ENCODE measurements at regions not wholly inside any gene's neighbourhood (a gene's known extent, or its start where the extent isn't known, plus 50 kb on each side); places are given as distances from the start of the nearest gene placed in this dataset.

DNA sequence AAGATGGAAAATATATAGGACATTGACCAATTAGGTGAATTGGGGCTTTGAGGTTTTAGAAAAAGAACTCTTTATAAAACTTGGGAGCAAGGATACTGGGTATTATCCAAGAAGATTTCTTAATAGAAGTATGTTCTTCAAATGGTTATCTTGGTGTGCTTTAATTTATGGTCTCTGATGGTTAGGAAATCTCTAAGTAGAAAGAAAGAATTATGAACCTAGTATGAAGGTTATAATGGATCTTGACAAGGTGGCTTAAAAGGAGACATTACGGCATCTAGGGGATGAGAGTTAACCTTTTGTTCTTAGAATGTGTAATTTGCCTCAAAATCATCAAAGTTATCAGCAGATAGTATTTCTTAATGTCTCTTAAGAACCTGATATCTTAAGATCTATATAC lies 210.4 kb upstream of the PRICKLE1 start:
- Histone ChIP-seq H3K4me3 (ENCODE audit: low read length) (no peak overlapping the region), H3K36me3 (ENCODE audit: low read depth, low read length) (no peaks in the 10 kb centered on the region), H2AFZ (ENCODE audit: low read length) (no peak overlapping the region), H3K27ac (ENCODE audit: low read length) (no peak overlapping the region), H3F3A (ENCODE audit: low read length, unreplicated experiment) (no peaks in the 10 kb centered on the region), H3K27me3 (ENCODE audit: low read length) (no peaks in the 10 kb centered on the region), H3K9ac (ENCODE audit: low read length) (no peak overlapping the region), H3K9me3 (ENCODE audit: low read length) (no peaks in the 10 kb centered on the region), H3K79me2 (ENCODE audit: low read length) (no peaks in the 10 kb centered on the region), H3K4me2 (ENCODE audit: low read length) (no peak overlapping the region), H4K20me1 (ENCODE audit: low read length) (no peaks in the 10 kb centered on the region), H3K4me1 (ENCODE audit: insufficient read depth, low read length) (peaks cover 10% of the 10 kb centered on the region), H3K9me2 (replicated peaks; ENCODE audit: low read length) (no peaks in the 10 kb centered on the region)
- TF ChIP-seq, protein P1, sequence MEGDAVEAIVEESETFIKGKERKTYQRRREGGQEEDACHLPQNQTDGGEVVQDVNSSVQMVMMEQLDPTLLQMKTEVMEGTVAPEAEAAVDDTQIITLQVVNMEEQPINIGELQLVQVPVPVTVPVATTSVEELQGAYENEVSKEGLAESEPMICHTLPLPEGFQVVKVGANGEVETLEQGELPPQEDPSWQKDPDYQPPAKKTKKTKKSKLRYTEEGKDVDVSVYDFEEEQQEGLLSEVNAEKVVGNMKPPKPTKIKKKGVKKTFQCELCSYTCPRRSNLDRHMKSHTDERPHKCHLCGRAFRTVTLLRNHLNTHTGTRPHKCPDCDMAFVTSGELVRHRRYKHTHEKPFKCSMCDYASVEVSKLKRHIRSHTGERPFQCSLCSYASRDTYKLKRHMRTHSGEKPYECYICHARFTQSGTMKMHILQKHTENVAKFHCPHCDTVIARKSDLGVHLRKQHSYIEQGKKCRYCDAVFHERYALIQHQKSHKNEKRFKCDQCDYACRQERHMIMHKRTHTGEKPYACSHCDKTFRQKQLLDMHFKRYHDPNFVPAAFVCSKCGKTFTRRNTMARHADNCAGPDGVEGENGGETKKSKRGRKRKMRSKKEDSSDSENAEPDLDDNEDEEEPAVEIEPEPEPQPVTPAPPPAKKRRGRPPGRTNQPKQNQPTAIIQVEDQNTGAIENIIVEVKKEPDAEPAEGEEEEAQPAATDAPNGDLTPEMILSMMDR (conservative IDR thresholded peaks at IDR 0.05; ENCODE audit: low read depth, low read length): no peak
- TF ChIP-seq EZH2phosphoT487 (IDR thresholded peaks at IDR 0.05; ENCODE audit: borderline replicate concordance, low read length): no peak
- TF ChIP-seq EZH2 (IDR thresholded peaks at IDR 0.05; ENCODE audit: low read length, unreplicated experiment): no peak
- ATAC-seq (no peak), DNase-seq (no peak)
- ChIA-PET CTCF (no interaction called here), POLR2A (ENCODE audit: unreplicated experiment) (no interaction called here)
- intact Hi-C loops (cut with micrococcal nuclease): loop anchor here (5.0 kb wide), 1 partner anchor 477 kb away; no protein-coding TSS in a partner anchor
- no TSS peak for BruUV-seq (replicated peaks)

DNA sequence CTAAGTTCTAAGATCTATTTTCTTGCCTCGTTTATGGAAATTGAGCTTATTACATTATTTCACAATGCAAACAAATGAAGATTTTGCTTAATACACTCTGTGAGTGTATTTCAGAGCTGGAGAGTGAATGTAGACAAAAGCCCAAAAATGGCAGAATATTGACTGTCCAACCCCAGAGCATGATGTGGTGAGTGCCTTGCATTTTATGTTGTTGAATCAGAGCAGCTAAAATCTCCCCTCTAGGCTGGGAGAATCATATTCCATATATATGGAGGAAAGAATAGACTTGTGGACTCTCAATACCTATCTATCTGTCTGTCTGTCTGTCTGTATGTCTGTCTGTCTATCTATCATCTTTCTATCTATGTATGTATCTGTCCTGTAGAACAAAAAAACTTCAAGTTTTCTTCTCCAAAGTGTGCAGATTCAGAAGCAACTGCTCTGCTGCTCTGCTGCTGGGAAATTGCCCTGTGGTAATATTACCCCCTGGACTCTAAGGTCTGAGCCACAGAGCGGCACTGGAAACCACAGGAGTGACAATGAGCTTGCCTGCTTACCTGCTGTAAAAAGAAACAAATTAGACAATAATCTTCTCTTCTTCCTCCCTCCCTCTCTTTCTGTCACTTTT lies 209.4 kb upstream of the PRICKLE1 start:
- intact Hi-C loops (cut with micrococcal nuclease): loop anchor here (5.0 kb wide), 1 partner anchor 478 kb away; no protein-coding TSS in a partner anchor
- ATAC-seq (peak; percentile 21; the same call in 1 of the 2 replicates), DNase-seq (peak; percentile 43)
- ChIA-PET CTCF (no interaction called here), POLR2A (ENCODE audit: unreplicated experiment) (no interaction called here)
- Histone ChIP-seq H3K9me2 (replicated peaks; ENCODE audit: low read length) (no peaks in the 10 kb centered on the region), H3K36me3 (ENCODE audit: low read depth, low read length) (no peaks in the 10 kb centered on the region), H3K4me2 (ENCODE audit: low read length) (no peak overlapping the region), H3K79me2 (ENCODE audit: low read length) (no peaks in the 10 kb centered on the region), H3K9me3 (ENCODE audit: low read length) (no peaks in the 10 kb centered on the region), H2AFZ (ENCODE audit: low read length) (no peak overlapping the region), H3K4me1 (ENCODE audit: insufficient read depth, low read length) (peaks cover 20% of the 10 kb centered on the region), H4K20me1 (ENCODE audit: low read length) (no peaks in the 10 kb centered on the region), H3F3A (ENCODE audit: low read length, unreplicated experiment) (no peaks in the 10 kb centered on the region), H3K4me3 (ENCODE audit: low read length) (no peak overlapping the region), H3K9ac (ENCODE audit: low read length) (no peak overlapping the region), H3K27me3 (ENCODE audit: low read length) (no peaks in the 10 kb centered on the region), H3K27ac (ENCODE audit: low read length) (no peak overlapping the region)
- TF ChIP-seq, protein P1 (conservative IDR thresholded peaks at IDR 0.05; ENCODE audit: low read depth, low read length): no peak
- TF ChIP-seq EZH2phosphoT487 (IDR thresholded peaks at IDR 0.05; ENCODE audit: borderline replicate concordance, low read length) (no peak), EZH2 (IDR thresholded peaks at IDR 0.05; ENCODE audit: low read length, unreplicated experiment) (no peak)
- no TSS peak for BruUV-seq (replicated peaks)

DNA sequence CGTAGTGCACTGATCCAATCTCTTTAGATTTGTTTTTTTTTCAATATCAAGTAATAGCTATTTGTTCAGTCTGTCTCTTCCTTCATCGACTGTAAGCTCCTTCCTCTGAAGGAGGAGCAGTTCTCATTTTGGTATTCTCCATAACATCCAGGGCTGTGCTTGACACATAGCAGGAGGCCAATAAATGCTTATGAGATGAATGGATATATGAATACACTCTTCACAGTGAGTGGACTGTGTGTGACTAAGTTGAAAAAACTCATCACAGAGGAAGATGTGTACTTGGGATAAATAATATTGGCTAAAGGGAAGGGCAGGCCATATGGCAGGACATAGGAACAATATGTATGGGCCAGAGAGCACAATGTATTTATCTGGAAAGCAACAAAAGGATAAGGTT lies 205.3 kb upstream of the PRICKLE1 start:
- BruUV-seq (replicated peaks): no TSS peak
- H2AFZ ChIP-seq (ENCODE audit: low read length): no peak overlapping the region

More for the DNA sequence above, 205.3 kb upstream of the PRICKLE1 start:
- Histone ChIP-seq H3K4me2 (ENCODE audit: low read length) (0 out of 2 replicates have a peak overlapping the region, but pooled peaks have one; percentile 7), H3K9me2 (replicated peaks; ENCODE audit: low read length) (no peaks in the 10 kb centered on the region), H3K27ac (ENCODE audit: low read length) (0 out of 2 replicates have a peak overlapping the region, but pooled peaks have one; percentile 16), H3K27me3 (ENCODE audit: low read length) (no peaks in the 10 kb centered on the region), H3K79me2 (ENCODE audit: low read length) (no peaks in the 10 kb centered on the region), H3K4me1 (ENCODE audit: insufficient read depth, low read length) (peaks cover 41% of the 10 kb centered on the region), H3K36me3 (ENCODE audit: low read depth, low read length) (no peaks in the 10 kb centered on the region), H3K9me3 (ENCODE audit: low read length) (no peaks in the 10 kb centered on the region), H4K20me1 (ENCODE audit: low read length) (no peaks in the 10 kb centered on the region), H3K9ac (ENCODE audit: low read length) (no peak overlapping the region), H3F3A (ENCODE audit: low read length, unreplicated experiment) (no peaks in the 10 kb centered on the region), H3K4me3 (ENCODE audit: low read length) (no peak overlapping the region)
- intact Hi-C loops (cut with micrococcal nuclease): loop anchor here (5.0 kb wide), 1 partner anchor 482 kb away; no protein-coding TSS in a partner anchor
- ChIA-PET POLR2A (ENCODE audit: unreplicated experiment) (no interaction called here), CTCF (interaction anchor here (0.7 kb wide), 1 partner anchor 32 kb away, joined by 5 read pairs; no protein-coding TSS in a partner anchor)
- peak; percentile 69 for ATAC-seq
- no peak for TF ChIP-seq EZH2phosphoT487 (IDR thresholded peaks at IDR 0.05; ENCODE audit: borderline replicate concordance, low read length)
- TF ChIP-seq EZH2 (IDR thresholded peaks at IDR 0.05; ENCODE audit: low read length, unreplicated experiment): no peak
- TF ChIP-seq, protein P1 (conservative IDR thresholded peaks at IDR 0.05; ENCODE audit: low read depth, low read length): no peak
- peak; percentile 72 for DNase-seq

All from PC-3 (cell line).